Esophagus squamous epithelium (tissue), 4 donors: ENCODE measurements at regions not wholly inside any gene's neighbourhood (a gene's known extent, or its start where the extent isn't known, plus 50 kb on each side); places are given as distances from the start of the nearest gene placed in this dataset.

Experiments
- POLR2A ChIP-seq, 4 donors: fragments of 450-650 bp; IDR thresholded peaks; one replicate each; pipeline ENCODE4 v1.6.1; 2017; ENCODE audit warnings: antibody characterized with exemption in 4 of 4, mild to moderate bottlenecking in 4 of 4, moderate library complexity in 3 of 4
- TF ChIP-seq, protein P1 (sequence below), 6 experiments: fragments of 450-650 bp in 4 of 6; fragments of 200-600 bp in 2 of 6; sonication (generic) in 2 of 6; IDR thresholded peaks; one replicate each; pipeline ENCODE4 v1.5.1; 2016 to 2019; ENCODE audit warnings: antibody characterized with exemption in 6 of 6, mild to moderate bottlenecking in 4 of 6, moderate library complexity in 4 of 6

DNA sequence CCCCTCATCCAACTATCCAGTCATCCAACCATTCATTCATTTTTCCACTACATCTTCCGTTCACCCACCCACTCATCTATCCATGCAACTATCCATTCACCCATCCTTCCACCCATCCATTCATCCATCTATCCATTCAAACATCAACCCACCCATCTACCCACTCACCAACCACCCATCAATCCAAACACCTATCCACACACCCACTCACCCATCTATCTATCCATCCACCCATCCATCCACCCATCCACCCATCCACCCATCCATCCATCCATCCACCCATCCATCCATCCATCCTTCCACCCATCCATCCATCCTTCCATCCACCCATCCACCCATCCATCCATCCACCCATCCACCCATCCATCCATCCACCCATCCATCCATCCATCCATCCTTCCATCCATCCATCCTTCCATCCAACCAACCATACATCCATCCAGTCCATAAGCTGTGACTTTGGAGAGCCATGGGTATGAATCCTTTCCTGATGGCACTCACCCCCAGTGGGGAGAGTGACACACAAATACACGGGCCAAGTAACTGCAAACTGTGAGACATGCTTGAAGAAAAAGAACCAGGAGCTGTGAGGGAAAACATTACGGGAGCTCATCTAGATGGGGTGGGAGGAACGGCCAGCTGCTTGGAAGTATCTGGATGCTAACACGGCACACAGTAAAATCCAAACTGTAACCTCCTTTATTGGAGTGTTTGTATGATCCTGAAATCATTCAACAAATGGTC, 100.0 kb upstream of the TNRC6C start:
- no peak for TF ChIP-seq POLR2A (IDR thresholded peaks at IDR 0.05)
- TF ChIP-seq, protein P1, sequence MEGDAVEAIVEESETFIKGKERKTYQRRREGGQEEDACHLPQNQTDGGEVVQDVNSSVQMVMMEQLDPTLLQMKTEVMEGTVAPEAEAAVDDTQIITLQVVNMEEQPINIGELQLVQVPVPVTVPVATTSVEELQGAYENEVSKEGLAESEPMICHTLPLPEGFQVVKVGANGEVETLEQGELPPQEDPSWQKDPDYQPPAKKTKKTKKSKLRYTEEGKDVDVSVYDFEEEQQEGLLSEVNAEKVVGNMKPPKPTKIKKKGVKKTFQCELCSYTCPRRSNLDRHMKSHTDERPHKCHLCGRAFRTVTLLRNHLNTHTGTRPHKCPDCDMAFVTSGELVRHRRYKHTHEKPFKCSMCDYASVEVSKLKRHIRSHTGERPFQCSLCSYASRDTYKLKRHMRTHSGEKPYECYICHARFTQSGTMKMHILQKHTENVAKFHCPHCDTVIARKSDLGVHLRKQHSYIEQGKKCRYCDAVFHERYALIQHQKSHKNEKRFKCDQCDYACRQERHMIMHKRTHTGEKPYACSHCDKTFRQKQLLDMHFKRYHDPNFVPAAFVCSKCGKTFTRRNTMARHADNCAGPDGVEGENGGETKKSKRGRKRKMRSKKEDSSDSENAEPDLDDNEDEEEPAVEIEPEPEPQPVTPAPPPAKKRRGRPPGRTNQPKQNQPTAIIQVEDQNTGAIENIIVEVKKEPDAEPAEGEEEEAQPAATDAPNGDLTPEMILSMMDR (IDR thresholded peaks at IDR 0.05) = no peak
